ENCODE measurements at regions not wholly inside any gene's neighbourhood (a gene's known extent, or its start where the extent isn't known, plus 50 kb on each side); places are given as distances from the start of the nearest gene placed in this dataset.
"Not testable (repeated sequence)": the region's sequence is repeated elsewhere in the genome, so short reads cannot be mapped to it uniquely, and the experiment has no call there.

- no peak overlapping the region for H3K4me3 ChIP-seq (ENCODE audit: control insufficient read depth, low read depth, low read length)
- TF ChIP-seq, protein P1, sequence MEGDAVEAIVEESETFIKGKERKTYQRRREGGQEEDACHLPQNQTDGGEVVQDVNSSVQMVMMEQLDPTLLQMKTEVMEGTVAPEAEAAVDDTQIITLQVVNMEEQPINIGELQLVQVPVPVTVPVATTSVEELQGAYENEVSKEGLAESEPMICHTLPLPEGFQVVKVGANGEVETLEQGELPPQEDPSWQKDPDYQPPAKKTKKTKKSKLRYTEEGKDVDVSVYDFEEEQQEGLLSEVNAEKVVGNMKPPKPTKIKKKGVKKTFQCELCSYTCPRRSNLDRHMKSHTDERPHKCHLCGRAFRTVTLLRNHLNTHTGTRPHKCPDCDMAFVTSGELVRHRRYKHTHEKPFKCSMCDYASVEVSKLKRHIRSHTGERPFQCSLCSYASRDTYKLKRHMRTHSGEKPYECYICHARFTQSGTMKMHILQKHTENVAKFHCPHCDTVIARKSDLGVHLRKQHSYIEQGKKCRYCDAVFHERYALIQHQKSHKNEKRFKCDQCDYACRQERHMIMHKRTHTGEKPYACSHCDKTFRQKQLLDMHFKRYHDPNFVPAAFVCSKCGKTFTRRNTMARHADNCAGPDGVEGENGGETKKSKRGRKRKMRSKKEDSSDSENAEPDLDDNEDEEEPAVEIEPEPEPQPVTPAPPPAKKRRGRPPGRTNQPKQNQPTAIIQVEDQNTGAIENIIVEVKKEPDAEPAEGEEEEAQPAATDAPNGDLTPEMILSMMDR (conservative IDR thresholded peaks at IDR 0.05; ENCODE audit: control insufficient read depth, insufficient read depth, low read depth, low read length), result no peak
- peak; percentile 5 for DNase-seq (ENCODE audit: low read depth)
Observed at GRCh38 chr1:10950316-10951172, 61.9 kb upstream of the TARDBP start.

DNA sequence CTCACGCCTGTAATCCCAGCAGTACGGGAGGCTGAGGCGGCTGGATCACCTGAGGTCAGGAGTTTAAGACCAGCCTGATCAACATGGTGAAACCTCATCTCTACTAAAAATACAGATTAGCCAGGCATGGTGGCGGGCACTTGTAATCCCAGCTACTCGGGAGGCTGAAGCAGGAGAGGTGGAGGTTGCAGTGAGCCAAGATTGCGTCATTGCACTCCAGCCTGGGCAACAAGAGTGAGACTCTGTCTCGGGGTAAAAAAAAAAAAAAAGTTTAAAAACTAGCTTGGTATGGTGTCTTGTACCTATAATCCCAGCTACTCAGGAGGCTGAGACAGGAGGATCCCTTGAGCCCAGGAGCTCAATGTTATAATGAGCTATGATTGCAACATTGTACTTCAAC is 61.2 kb upstream of the TARDBP start:
- H3K4me3 ChIP-seq (ENCODE audit: control insufficient read depth, low read depth, low read length); DNase-seq (ENCODE audit: low read depth): not testable (repeated sequence)

DNA sequence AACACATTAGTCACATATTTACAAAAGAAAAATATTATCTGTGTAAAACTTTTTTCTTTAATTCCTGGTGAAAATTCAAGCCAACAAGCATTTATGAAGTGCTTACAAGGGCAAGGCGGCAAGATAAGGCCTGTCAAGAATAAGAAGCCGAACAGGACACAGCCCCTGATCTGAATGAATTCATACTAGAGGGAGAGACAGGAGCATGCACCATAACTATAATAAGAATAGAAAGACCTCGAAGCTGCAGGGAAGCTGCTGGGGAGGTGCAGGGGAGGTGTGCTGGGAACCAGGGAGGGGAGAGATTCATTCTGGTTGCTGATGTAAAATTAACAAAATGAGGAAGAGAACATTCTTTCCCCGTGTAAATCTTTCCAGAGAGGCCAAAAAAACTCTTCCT is 60.5 kb upstream of the TARDBP start:
- no peak for DNase-seq (ENCODE audit: low read depth)

GRCh38 chr1:10953505-10954193 is 58.8 kb upstream of the TARDBP start:
- TF ChIP-seq, protein P1 (conservative IDR thresholded peaks at IDR 0.05; ENCODE audit: control insufficient read depth, insufficient read depth, low read depth, low read length), result no peak
- H3K4me3 ChIP-seq (ENCODE audit: control insufficient read depth, low read depth, low read length), result no peak overlapping the region
- no peak for DNase-seq (ENCODE audit: low read depth)

More for the DNA sequence above, 60.5 kb upstream of the TARDBP start:
- TF ChIP-seq, protein P1 (conservative IDR thresholded peaks at IDR 0.05; ENCODE audit: control insufficient read depth, insufficient read depth, low read depth, low read length), result no peak
- no peak overlapping the region for H3K4me3 ChIP-seq (ENCODE audit: control insufficient read depth, low read depth, low read length)

- TF ChIP-seq, protein P1 (conservative IDR thresholded peaks at IDR 0.05; ENCODE audit: control insufficient read depth, insufficient read depth, low read depth, low read length), result no peak
- no peak for DNase-seq (ENCODE audit: low read depth)
- H3K4me3 ChIP-seq (ENCODE audit: control insufficient read depth, low read depth, low read length), result no peak overlapping the region
Observed at GRCh38 chr1:10957133-10957532, 55.3 kb upstream of the TARDBP start.

DNA sequence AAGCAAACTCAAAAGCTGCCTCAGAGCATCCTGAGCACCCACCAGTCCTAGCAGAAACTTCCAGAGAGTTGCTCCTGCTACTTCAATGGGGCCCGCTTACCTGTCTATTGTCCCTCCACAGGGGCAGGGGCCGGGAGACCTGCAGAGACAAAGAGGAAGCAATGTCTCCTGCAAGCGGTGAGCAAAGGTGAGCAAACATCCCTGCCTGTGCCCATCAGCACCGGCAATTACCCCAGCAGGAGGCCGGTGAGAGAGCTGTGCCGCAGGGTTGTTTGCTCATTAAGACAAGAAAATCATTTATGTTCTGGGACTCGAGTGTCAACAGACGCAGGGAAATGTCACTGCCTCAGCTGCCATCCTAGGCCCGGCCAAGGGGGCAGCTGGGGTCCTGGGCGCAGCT is 53.8 kb upstream of the TARDBP start:
- TF ChIP-seq, protein P1 (conservative IDR thresholded peaks at IDR 0.05; ENCODE audit: control insufficient read depth, insufficient read depth, low read depth, low read length), result no peak

More for the DNA sequence above, 53.8 kb upstream of the TARDBP start:
- no peak for DNase-seq (ENCODE audit: low read depth)
- no peak overlapping the region for H3K4me3 ChIP-seq (ENCODE audit: control insufficient read depth, low read depth, low read length)

All from fibroblast of mammary gland (primary cell).